ENCODE measurements at regions not wholly inside any gene's neighbourhood (a gene's known extent, or its start where the extent isn't known, plus 50 kb on each side); places are given as distances from the start of the nearest gene placed in this dataset.

- H3K27me3 ChIP-seq (ENCODE audit: insufficient read depth, low read depth, low read length) = no peaks in the 10 kb centered on the region
- no peaks in the 10 kb centered on the region for H4K20me1 ChIP-seq (ENCODE audit: insufficient read depth)
- H3K4me2 ChIP-seq (ENCODE audit: low read length) = no peak overlapping the region
- H2AFZ ChIP-seq (ENCODE audit: low read depth, low read length) = no peak overlapping the region
- no peaks in the 10 kb centered on the region for H3K9me2 ChIP-seq (ENCODE audit: insufficient read depth, low read length)
- H3K27ac ChIP-seq (ENCODE audit: low read length) = no peak overlapping the region
- H3K9me3 ChIP-seq (ENCODE audit: low read length) = no peaks in the 10 kb centered on the region
- H3F3A ChIP-seq (ENCODE audit: insufficient read depth, low read length, poor library complexity, severe bottlenecking) = no peaks in the 10 kb centered on the region
- H3K36me3 ChIP-seq (ENCODE audit: insufficient read depth, low read length) = no peaks in the 10 kb centered on the region
- no peak overlapping the region for H3K9ac ChIP-seq (ENCODE audit: low read length)
- no peaks in the 10 kb centered on the region for H3K79me2 ChIP-seq (replicated peaks; ENCODE audit: insufficient read depth, low read length)
- no peak overlapping the region for H3K4me3 ChIP-seq (ENCODE audit: low read length)
- TF ChIP-seq MXI1 (conservative IDR thresholded peaks at IDR 0.05; ENCODE audit: poor library complexity, severe bottlenecking) (no peak), CTCF (IDR thresholded peaks at IDR 0.05; ENCODE audit: poor library complexity, severe bottlenecking) (no peak), REST (IDR thresholded peaks at IDR 0.05; ENCODE audit: borderline replicate concordance) (no peak), POLR2AphosphoS5 (IDR thresholded peaks at IDR 0.05) (no peak), RAD21 (conservative IDR thresholded peaks at IDR 0.05) (no peak), SMC3 (conservative IDR thresholded peaks at IDR 0.05; ENCODE audit: poor library complexity) (no peak), EP300 (conservative IDR thresholded peaks at IDR 0.05; ENCODE audit: poor library complexity, severe bottlenecking) (no peak), TAF1 (IDR thresholded peaks at IDR 0.05; ENCODE audit: low read depth) (no peak), EZH2 (IDR thresholded peaks at IDR 0.05; ENCODE audit: borderline replicate concordance, insufficient read depth, low read length, poor library complexity, severe bottlenecking) (no peak)
Observed at GRCh38 chr4:54542119-54542438, 115.7 kb upstream of the KIT start.

GRCh38 chr4:54542540-54543041, 115.2 kb upstream of the KIT start:
- no peaks in the 10 kb centered on the region for H3F3A ChIP-seq (ENCODE audit: insufficient read depth, low read length, poor library complexity, severe bottlenecking)
- no peaks in the 10 kb centered on the region for H3K9me3 ChIP-seq (ENCODE audit: low read length)
- H3K4me2 ChIP-seq (ENCODE audit: low read length) = no peak overlapping the region
- H3K9me2 ChIP-seq (ENCODE audit: insufficient read depth, low read length) = no peaks in the 10 kb centered on the region
- no peak overlapping the region for H3K27ac ChIP-seq (ENCODE audit: low read length)
- peak overlapping the region; percentile 9 for H3K4me3 ChIP-seq (ENCODE audit: low read length)
- H3K36me3 ChIP-seq (ENCODE audit: insufficient read depth, low read length) = no peaks in the 10 kb centered on the region
- no peak overlapping the region for H3K9ac ChIP-seq (ENCODE audit: low read length)
- no peak overlapping the region for H2AFZ ChIP-seq (ENCODE audit: low read depth, low read length)
- no peaks in the 10 kb centered on the region for H4K20me1 ChIP-seq (ENCODE audit: insufficient read depth)
- no peaks in the 10 kb centered on the region for H3K79me2 ChIP-seq (replicated peaks; ENCODE audit: insufficient read depth, low read length)
- peak; percentile 62 for TF ChIP-seq POLR2AphosphoS5 (IDR thresholded peaks at IDR 0.05)
- TF ChIP-seq CTCF (IDR thresholded peaks at IDR 0.05; ENCODE audit: poor library complexity, severe bottlenecking) = no peak
- TF ChIP-seq MXI1 (conservative IDR thresholded peaks at IDR 0.05; ENCODE audit: poor library complexity, severe bottlenecking) = no peak
- TF ChIP-seq TAF1 (IDR thresholded peaks at IDR 0.05; ENCODE audit: low read depth) = no peak
- peak; percentile 44 for TF ChIP-seq EP300 (conservative IDR thresholded peaks at IDR 0.05; ENCODE audit: poor library complexity, severe bottlenecking)
- no peak for TF ChIP-seq RAD21 (conservative IDR thresholded peaks at IDR 0.05)
- TF ChIP-seq REST (IDR thresholded peaks at IDR 0.05; ENCODE audit: borderline replicate concordance) = no peak
- no peak for TF ChIP-seq EZH2 (IDR thresholded peaks at IDR 0.05; ENCODE audit: borderline replicate concordance, insufficient read depth, low read length, poor library complexity, severe bottlenecking)
- TF ChIP-seq SMC3 (conservative IDR thresholded peaks at IDR 0.05; ENCODE audit: poor library complexity) = no peak
- no peaks in the 10 kb centered on the region for H3K27me3 ChIP-seq (ENCODE audit: insufficient read depth, low read depth, low read length)

All from neural cell (in vitro differentiated cells).